ENCODE measurements at regions not wholly inside any gene's neighbourhood (a gene's known extent, or its start where the extent isn't known, plus 50 kb on each side); places are given as distances from the start of the nearest gene placed in this dataset.
A peak's percentile ranks its signal among the peaks of the same experiment; 100 is the strongest.

DNA sequence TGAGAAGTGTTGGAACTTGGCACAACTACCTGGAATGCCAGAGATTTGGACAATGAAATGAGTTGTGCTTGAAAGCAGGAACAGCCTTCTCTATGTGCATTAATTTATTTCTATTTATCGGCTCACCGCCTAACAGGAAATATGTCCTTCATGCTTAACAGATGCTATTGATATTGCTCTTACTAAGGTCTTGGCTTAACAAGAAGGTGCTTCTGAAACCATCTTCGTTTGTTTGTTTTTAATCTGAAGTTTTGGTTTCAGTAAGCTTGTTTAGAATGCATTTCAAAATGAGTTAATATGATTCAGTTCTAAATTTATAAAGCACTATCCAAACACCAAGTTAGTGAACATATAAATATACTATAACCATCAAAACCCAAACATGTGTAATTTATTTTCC is 898.3 kb upstream of the B3GALT2 start:
- no peaks in the 10 kb centered on the region for H3K79me2 ChIP-seq (ENCODE audit: control insufficient read depth, insufficient read depth, low read length)
- H4K20me1 ChIP-seq (replicated peaks; ENCODE audit: control insufficient read depth, extremely low read depth, insufficient read depth, low read length), result no peaks in the 10 kb centered on the region
- H2AFZ ChIP-seq (ENCODE audit: low read depth, low read length), result no peak overlapping the region
- no peak for DNase-seq (ENCODE audit: low read depth, low spot score)
- no peaks in the 10 kb centered on the region for H3K9me3 ChIP-seq (replicated peaks; ENCODE audit: control insufficient read depth, insufficient read depth, low read length)
- dilution Hi-C loops (cut with MboI; ENCODE audit: extremely low pct_ligation_motif_present, low sequenced_read_pairs) (no loop called here), intact Hi-C loops (cut with micrococcal nuclease) (no loop called here)
- no peak overlapping the region for H3K4me2 ChIP-seq (ENCODE audit: insufficient read depth, low read length)
- H3K9me1 ChIP-seq (replicated peaks; ENCODE audit: control insufficient read depth, extremely low read depth, insufficient read depth, low read length), result no peaks in the 10 kb centered on the region
- FAIRE-seq, result no peak
- no peaks in the 10 kb centered on the region for H3K36me3 ChIP-seq (ENCODE audit: control insufficient read depth in 2 of 2, extremely low read depth in 1 of 2, insufficient read depth in 2 of 2, low read length in 2 of 2)
- H3K4me1 ChIP-seq (ENCODE audit: control insufficient read depth, extremely low read depth, insufficient read depth, low read length), result no peaks in the 10 kb centered on the region
- BruUV-seq (replicated peaks), result no TSS peak
- POLR2A ChIA-PET, result no interaction called here
- H3K9ac ChIP-seq (replicated peaks; ENCODE audit: extremely low read depth, insufficient read depth, low read length), result no peak overlapping the region
- CTCF ChIA-PET, result no interaction called here
- H3K27ac ChIP-seq (ENCODE audit: insufficient read depth, low read depth, low read length), result no peak overlapping the region
- H3K27me3 ChIP-seq (ENCODE audit: control insufficient read depth in 2 of 2, insufficient read depth in 2 of 2, low read length in 2 of 2), result no peaks in the 10 kb centered on the region
- TF ChIP-seq GATA2 (IDR thresholded peaks at IDR 0.05; ENCODE audit: insufficient read depth, insufficient read length, low read depth, low read length) (no peak), FOS (IDR thresholded peaks at IDR 0.05; ENCODE audit: borderline replicate concordance, insufficient read depth, low read length) (no peak), JUN (IDR thresholded peaks at IDR 0.05; ENCODE audit: borderline replicate concordance, insufficient read depth, insufficient read length, low read depth) (no peak), MYC (IDR thresholded peaks at IDR 0.05; ENCODE audit: low read depth, low read length) (no peak)
- H3K4me3 ChIP-seq (replicated peaks in 1 of 3; ENCODE audit: insufficient read depth in 1 of 3, low read depth in 1 of 3, low read length in 3 of 3), result no peak overlapping the region

DNA sequence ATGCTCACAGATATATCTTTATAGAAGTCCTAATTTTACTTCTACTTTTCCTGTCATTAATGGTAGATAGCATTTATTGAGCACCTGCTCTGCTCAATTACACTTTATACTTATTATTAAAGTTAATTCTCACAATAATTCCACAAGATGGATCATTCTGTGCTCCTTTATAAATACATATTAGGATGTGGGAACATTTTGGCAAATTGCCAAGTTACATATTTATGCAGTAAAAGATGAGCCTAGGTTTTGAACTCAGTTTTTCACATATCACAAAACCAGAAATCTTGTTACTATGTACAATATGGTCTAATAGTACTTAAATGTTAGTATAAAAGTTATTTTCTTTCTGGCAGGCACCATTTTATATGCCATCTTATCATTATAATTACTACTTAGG is 895.0 kb upstream of the B3GALT2 start:
- no peaks in the 10 kb centered on the region for H3K9me3 ChIP-seq (replicated peaks; ENCODE audit: control insufficient read depth, insufficient read depth, low read length)
- peak; percentile 18 for DNase-seq (ENCODE audit: low read depth, low spot score)
- no peaks in the 10 kb centered on the region for H3K4me1 ChIP-seq (ENCODE audit: control insufficient read depth, extremely low read depth, insufficient read depth, low read length)
- no peaks in the 10 kb centered on the region for H3K79me2 ChIP-seq (ENCODE audit: control insufficient read depth, insufficient read depth, low read length)
- H2AFZ ChIP-seq (ENCODE audit: low read depth, low read length), result no peak overlapping the region
- no peak for FAIRE-seq
- no peaks in the 10 kb centered on the region for H3K9me1 ChIP-seq (replicated peaks; ENCODE audit: control insufficient read depth, extremely low read depth, insufficient read depth, low read length)
- no peaks in the 10 kb centered on the region for H3K36me3 ChIP-seq (ENCODE audit: control insufficient read depth in 2 of 2, extremely low read depth in 1 of 2, insufficient read depth in 2 of 2, low read length in 2 of 2)
- no peak overlapping the region for H3K4me3 ChIP-seq (replicated peaks in 1 of 3; ENCODE audit: insufficient read depth in 1 of 3, low read depth in 1 of 3, low read length in 3 of 3)
- dilution Hi-C loops (cut with MboI; ENCODE audit: extremely low pct_ligation_motif_present, low sequenced_read_pairs) (no loop called here), intact Hi-C loops (cut with micrococcal nuclease) (no loop called here)
- no peaks in the 10 kb centered on the region for H4K20me1 ChIP-seq (replicated peaks; ENCODE audit: control insufficient read depth, extremely low read depth, insufficient read depth, low read length)
- H3K27ac ChIP-seq (ENCODE audit: insufficient read depth, low read depth, low read length), result no peak overlapping the region
- TF ChIP-seq MYC (IDR thresholded peaks at IDR 0.05; ENCODE audit: low read depth, low read length) (no peak), FOS (IDR thresholded peaks at IDR 0.05; ENCODE audit: borderline replicate concordance, insufficient read depth, low read length) (no peak), POLR2AphosphoS5 (IDR thresholded peaks at IDR 0.05; ENCODE audit: insufficient read depth, low read depth, low read length) (no peak), GATA2 (IDR thresholded peaks at IDR 0.05; ENCODE audit: insufficient read depth, insufficient read length, low read depth, low read length) (no peak), POLR2A (IDR thresholded peaks at IDR 0.05; ENCODE audit: low read depth, low read length) (no peak), JUN (IDR thresholded peaks at IDR 0.05; ENCODE audit: borderline replicate concordance, insufficient read depth, insufficient read length, low read depth) (no peak)
- TF ChIP-seq, protein P1, sequence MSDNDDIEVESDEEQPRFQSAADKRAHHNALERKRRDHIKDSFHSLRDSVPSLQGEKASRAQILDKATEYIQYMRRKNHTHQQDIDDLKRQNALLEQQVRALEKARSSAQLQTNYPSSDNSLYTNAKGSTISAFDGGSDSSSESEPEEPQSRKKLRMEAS (IDR thresholded peaks at IDR 0.05; ENCODE audit: insufficient read depth, insufficient read length), result no peak
- H3K4me2 ChIP-seq (ENCODE audit: insufficient read depth, low read length), result no peak overlapping the region
- ChIA-PET CTCF (no interaction called here), POLR2A (no interaction called here)
- H3K27me3 ChIP-seq (ENCODE audit: control insufficient read depth in 2 of 2, insufficient read depth in 2 of 2, low read length in 2 of 2), result no peaks in the 10 kb centered on the region
- BruUV-seq (replicated peaks), result no TSS peak
- H3K9ac ChIP-seq (replicated peaks; ENCODE audit: extremely low read depth, insufficient read depth, low read length), result no peak overlapping the region
